Trophoblast cell (in vitro differentiated cells and primary cell): ENCODE measurements at regions not wholly inside any gene's neighbourhood (a gene's known extent, or its start where the extent isn't known, plus 50 kb on each side); places are given as distances from the start of the nearest gene placed in this dataset.

Experiments
- DNase-seq, 2 donors: peaks; one replicate each; pipeline ENCODE4 v3.0.0-alpha.2; 2016
- H2AFZ ChIP-seq: 2 replicates; pipeline ENCODE4 v1.6.1; 2013; ENCODE audit warnings: low read length, moderate library complexity, mild to moderate bottlenecking; ENCODE audit not compliant: insufficient read depth, poor library complexity
- H2AK5ac ChIP-seq: 2 replicates; pipeline ENCODE4 v1.6.1; 2013; ENCODE audit warnings: mild to moderate bottlenecking, low read length
- H2BK120ac ChIP-seq: 2 replicates; pipeline ENCODE4 v1.6.1; 2013; ENCODE audit warnings: low read length, mild to moderate bottlenecking, moderate library complexity; ENCODE audit not compliant: insufficient read depth, poor library complexity
- H2BK12ac ChIP-seq: 2 replicates; pipeline ENCODE4 v1.6.1; 2013; ENCODE audit warnings: mild to moderate bottlenecking, low read length, moderate library complexity
- H2BK5ac ChIP-seq: 2 replicates; pipeline ENCODE4 v1.6.1; 2013; ENCODE audit warnings: low read length, low read depth, moderate library complexity, mild to moderate bottlenecking; ENCODE audit not compliant: poor library complexity
- H3K14ac ChIP-seq: 2 replicates; pipeline ENCODE4 v1.6.1; 2013; ENCODE audit warnings: mild to moderate bottlenecking, low read length
- H3K18ac ChIP-seq: 2 replicates; pipeline ENCODE4 v1.6.1; 2013; ENCODE audit warnings: mild to moderate bottlenecking, low read length
- H3K23ac ChIP-seq: 2 replicates; pipeline ENCODE4 v1.6.1; 2013; ENCODE audit warnings: low read length
- H3K27ac ChIP-seq: 2 replicates; pipeline ENCODE4 v1.5.1; 2013; ENCODE audit warnings: low read depth, mild to moderate bottlenecking, inconsistent platforms, low read length, moderate library complexity
- H3K27me3 ChIP-seq: 2 replicates; pipeline ENCODE4 v1.6.1; 2013; ENCODE audit warnings: inconsistent platforms, mild to moderate bottlenecking, low read length, moderate library complexity; ENCODE audit not compliant: insufficient read depth
- H3K36me3 ChIP-seq, 2 experiments: 1 replicate in 1 of 2; 2 replicates in 1 of 2; pipeline ENCODE4 v1.6.1; 2013; ENCODE audit warnings: low read length in 2 of 2, mild to moderate bottlenecking in 2 of 2, moderate library complexity in 1 of 2; ENCODE audit not compliant: insufficient read depth in 2 of 2, control insufficient read depth in 1 of 2
- H3K4ac ChIP-seq: 2 replicates; pipeline ENCODE4 v1.6.1; 2013; ENCODE audit warnings: low read depth, mild to moderate bottlenecking, low read length, moderate library complexity
- H3K4me1 ChIP-seq, 2 experiments: 1 replicate in 1 of 2; 2 replicates in 1 of 2; pipeline ENCODE4 v1.6.1; 2013; ENCODE audit warnings: low read length in 2 of 2, mild to moderate bottlenecking in 2 of 2, moderate library complexity in 1 of 2; ENCODE audit not compliant: insufficient read depth in 2 of 2, control insufficient read depth in 1 of 2
- H3K4me2 ChIP-seq: 2 replicates; pipeline ENCODE4 v1.6.1; 2013; ENCODE audit warnings: inconsistent platforms, mild to moderate bottlenecking, low read length, moderate library complexity
- H3K4me3 ChIP-seq: 2 replicates; pipeline ENCODE4 v1.5.1; 2013; ENCODE audit warnings: mild to moderate bottlenecking, low read depth, low read length, inconsistent platforms
- H3K79me1 ChIP-seq: one replicate; pipeline ENCODE4 v1.6.1; 2013; ENCODE audit warnings: low read length
- H3K79me2 ChIP-seq: 2 replicates; pipeline ENCODE4 v1.6.1; 2013; ENCODE audit warnings: low read length, mild to moderate bottlenecking; ENCODE audit not compliant: control insufficient read depth, insufficient read depth, poor library complexity
- H3K9ac ChIP-seq: 2 replicates; pipeline ENCODE4 v1.6.1; 2013; ENCODE audit warnings: mild to moderate bottlenecking, low read length
- H3K9me3 ChIP-seq: 2 replicates; pipeline ENCODE4 v1.6.1; 2013; ENCODE audit warnings: low read depth, mild to moderate bottlenecking, control low read depth, inconsistent platforms, low read length; ENCODE audit not compliant: insufficient read depth
- H4K12ac ChIP-seq: 2 replicates; pipeline ENCODE4 v1.6.1; 2013; ENCODE audit warnings: low read depth, mild to moderate bottlenecking, low read length, moderate library complexity
- H4K8ac ChIP-seq: 2 replicates; pipeline ENCODE4 v1.6.1; 2013; ENCODE audit warnings: low read depth, mild to moderate bottlenecking, low read length, moderate library complexity
- H4K91ac ChIP-seq: one replicate; pipeline ENCODE4 v1.6.1; 2013; ENCODE audit warnings: low read depth, mild to moderate bottlenecking, low read length, moderate library complexity
- WGBS: extraction: QIAGEN DNeasy Blood & Tissue Kit; methylation state at CpG from one replicate; pipeline ENCODE4 v1.1.7; 2013; ENCODE audit warnings: missing lambda C conversion rate; ENCODE audit not compliant: insufficient read length, insufficient coverage; ENCODE audit errors: extremely low coverage; 5-methylcytosine and 5-hydroxymethylcytosine counted together

GRCh38 chr6:72457738-72458137, 164.1 kb upstream of the KCNQ5 start:
- H3K4me2 ChIP-seq = no peak overlapping the region
- no peak overlapping the region for H2AFZ ChIP-seq
- H2BK5ac ChIP-seq = no peak overlapping the region
- H3K27ac ChIP-seq = no peak overlapping the region
- H4K12ac ChIP-seq = no peak overlapping the region
- no peak overlapping the region for H4K8ac ChIP-seq
- no peak overlapping the region for H2AK5ac ChIP-seq
- no peaks in the 10 kb centered on the region for H3K9me3 ChIP-seq
- H3K79me1 ChIP-seq = no peaks in the 10 kb centered on the region
- H3K9ac ChIP-seq = no peak overlapping the region
- no peak overlapping the region for H3K4ac ChIP-seq
- H3K27me3 ChIP-seq = no peaks in the 10 kb centered on the region
- no peaks in the 10 kb centered on the region for H3K4me1 ChIP-seq
- H2BK12ac ChIP-seq = no peak overlapping the region
- H3K4me3 ChIP-seq = no peak overlapping the region
- H3K79me2 ChIP-seq = no peaks in the 10 kb centered on the region
- H3K36me3 ChIP-seq = no peaks in the 10 kb centered on the region
- no peak overlapping the region for H3K18ac ChIP-seq
- no peak overlapping the region for H3K14ac ChIP-seq
- no peak for DNase-seq
- H3K23ac ChIP-seq = no peak overlapping the region
- H2BK120ac ChIP-seq = no peak overlapping the region
- no peak overlapping the region for H4K91ac ChIP-seq

DNA sequence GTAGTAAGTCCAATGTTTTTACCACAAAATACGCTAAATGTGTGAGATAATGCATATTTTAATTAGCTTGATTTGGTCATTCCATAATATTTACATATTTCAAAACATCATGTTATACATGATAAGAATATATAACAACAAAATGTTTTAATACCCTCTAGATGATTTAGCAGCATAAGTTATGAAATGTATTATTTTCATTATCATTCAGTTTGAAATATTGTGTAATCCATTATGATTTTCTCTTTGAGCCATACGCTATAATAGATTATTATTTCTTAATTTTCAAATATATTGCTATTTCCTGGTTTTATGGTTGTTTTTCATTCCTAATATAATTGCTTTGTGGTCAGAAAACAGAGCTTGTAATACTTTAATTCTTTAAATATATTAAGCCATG, 163.3 kb upstream of the KCNQ5 start:
- no peak overlapping the region for H2BK120ac ChIP-seq
- no peaks in the 10 kb centered on the region for H3K9me3 ChIP-seq
- no peak overlapping the region for H3K18ac ChIP-seq
- no peak overlapping the region for H2BK12ac ChIP-seq
- no peaks in the 10 kb centered on the region for H3K27me3 ChIP-seq
- H4K8ac ChIP-seq = no peak overlapping the region
- no peak overlapping the region for H3K9ac ChIP-seq
- no peak overlapping the region for H2AFZ ChIP-seq
- no peak overlapping the region for H3K23ac ChIP-seq
- no peaks in the 10 kb centered on the region for H3K36me3 ChIP-seq
- H2AK5ac ChIP-seq = no peak overlapping the region
- no CpG with 5 or more reads among the region's 2 CpGs for WGBS
- no peak overlapping the region for H2BK5ac ChIP-seq
- no peak overlapping the region for H3K4ac ChIP-seq
- no peak overlapping the region for H4K12ac ChIP-seq
- no peaks in the 10 kb centered on the region for H3K79me1 ChIP-seq
- no peak overlapping the region for H3K4me3 ChIP-seq
- no peak overlapping the region for H4K91ac ChIP-seq
- H3K4me2 ChIP-seq = no peak overlapping the region
- no peaks in the 10 kb centered on the region for H3K79me2 ChIP-seq
- H3K14ac ChIP-seq = no peak overlapping the region
- DNase-seq = no peak
- H3K4me1 ChIP-seq = no peaks in the 10 kb centered on the region
- no peak overlapping the region for H3K27ac ChIP-seq

GRCh38 chr6:72461144-72461543, 160.7 kb upstream of the KCNQ5 start:
- Histone ChIP-seq H4K12ac (no peak overlapping the region), H3K23ac (no peak overlapping the region), H3K79me1 (no peaks in the 10 kb centered on the region), H3K18ac (no peak overlapping the region), H3K4me2 (no peak overlapping the region), H3K79me2 (no peaks in the 10 kb centered on the region), H3K27ac (no peak overlapping the region), H3K4me3 (no peak overlapping the region), H3K4ac (no peak overlapping the region), H2AK5ac (no peak overlapping the region), H2BK12ac (no peak overlapping the region), H2AFZ (no peak overlapping the region), H2BK5ac (no peak overlapping the region), H3K36me3 (no peaks in the 10 kb centered on the region), H3K9me3 (no peaks in the 10 kb centered on the region), H4K8ac (no peak overlapping the region), H3K27me3 (no peaks in the 10 kb centered on the region), H4K91ac (no peak overlapping the region), H3K9ac (no peak overlapping the region), H2BK120ac (no peak overlapping the region), H3K14ac (no peak overlapping the region), H3K4me1 (no peaks in the 10 kb centered on the region)
- no CpG with 5 or more reads among the region's 1 CpG for WGBS
- no peak for DNase-seq

DNA sequence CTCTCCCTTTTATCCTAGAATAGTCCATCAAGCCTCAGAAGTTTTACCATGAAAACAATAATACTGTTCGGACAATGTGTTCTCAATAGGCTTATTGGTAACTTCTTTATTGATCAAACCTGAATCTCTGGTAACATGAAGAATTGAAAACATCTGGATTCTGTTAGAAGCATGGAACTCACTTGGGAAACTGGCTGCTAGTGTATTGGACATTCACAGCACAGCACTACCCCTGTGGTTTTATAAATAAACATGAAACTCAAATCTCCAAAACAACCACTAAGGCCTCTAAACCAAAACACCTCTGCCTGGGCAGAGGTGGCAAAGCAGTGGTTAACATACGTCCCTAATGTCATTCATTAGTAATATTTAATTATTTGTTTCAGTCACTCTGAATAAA, 157.6 kb upstream of the KCNQ5 start:
- no peak overlapping the region for H3K18ac ChIP-seq
- H4K12ac ChIP-seq = no peak overlapping the region
- H3K79me1 ChIP-seq = no peaks in the 10 kb centered on the region
- H2BK120ac ChIP-seq = no peak overlapping the region
- no peak overlapping the region for H3K9ac ChIP-seq
- H3K79me2 ChIP-seq = no peaks in the 10 kb centered on the region
- no peak overlapping the region for H3K23ac ChIP-seq
- no peak overlapping the region for H3K27ac ChIP-seq
- no peak overlapping the region for H2BK5ac ChIP-seq
- H3K4me2 ChIP-seq = no peak overlapping the region
- no peaks in the 10 kb centered on the region for H3K9me3 ChIP-seq
- DNase-seq = no peak
- no peaks in the 10 kb centered on the region for H3K36me3 ChIP-seq
- no peak overlapping the region for H2AFZ ChIP-seq
- H3K27me3 ChIP-seq = no peaks in the 10 kb centered on the region
- H4K8ac ChIP-seq = no peak overlapping the region
- no peak overlapping the region for H2BK12ac ChIP-seq
- no peak overlapping the region for H3K4ac ChIP-seq
- H3K14ac ChIP-seq = no peak overlapping the region
- WGBS = no CpG with 5 or more reads among the region's 2 CpGs
- no peaks in the 10 kb centered on the region for H3K4me1 ChIP-seq
- H2AK5ac ChIP-seq = no peak overlapping the region
- H3K4me3 ChIP-seq = no peak overlapping the region
- no peak overlapping the region for H4K91ac ChIP-seq
